ENCODE measurements at regions not wholly inside any gene's neighbourhood (a gene's known extent, or its start where the extent isn't known, plus 50 kb on each side); places are given as distances from the start of the nearest gene placed in this dataset.

DNA sequence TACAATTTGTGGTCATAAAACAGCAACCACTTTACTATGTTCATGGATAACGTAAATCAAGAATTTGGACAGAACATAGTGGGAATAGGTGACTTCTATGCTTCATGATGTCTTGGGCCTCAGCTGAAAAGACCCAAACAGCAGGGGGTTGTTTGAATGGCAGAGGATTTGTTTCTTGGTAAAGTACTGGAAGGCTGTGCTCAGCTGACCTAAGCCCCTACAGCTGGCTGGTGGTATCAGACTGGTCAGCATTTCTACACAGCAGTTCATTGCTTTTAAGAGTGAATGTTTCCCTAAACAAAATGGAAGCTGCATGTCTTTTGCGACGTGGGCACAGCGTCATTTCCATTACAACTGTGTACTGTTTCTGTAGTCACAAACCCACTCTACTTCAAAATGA is 148.5 kb upstream of the DEFB112 start:
- TF ChIP-seq, protein P1, sequence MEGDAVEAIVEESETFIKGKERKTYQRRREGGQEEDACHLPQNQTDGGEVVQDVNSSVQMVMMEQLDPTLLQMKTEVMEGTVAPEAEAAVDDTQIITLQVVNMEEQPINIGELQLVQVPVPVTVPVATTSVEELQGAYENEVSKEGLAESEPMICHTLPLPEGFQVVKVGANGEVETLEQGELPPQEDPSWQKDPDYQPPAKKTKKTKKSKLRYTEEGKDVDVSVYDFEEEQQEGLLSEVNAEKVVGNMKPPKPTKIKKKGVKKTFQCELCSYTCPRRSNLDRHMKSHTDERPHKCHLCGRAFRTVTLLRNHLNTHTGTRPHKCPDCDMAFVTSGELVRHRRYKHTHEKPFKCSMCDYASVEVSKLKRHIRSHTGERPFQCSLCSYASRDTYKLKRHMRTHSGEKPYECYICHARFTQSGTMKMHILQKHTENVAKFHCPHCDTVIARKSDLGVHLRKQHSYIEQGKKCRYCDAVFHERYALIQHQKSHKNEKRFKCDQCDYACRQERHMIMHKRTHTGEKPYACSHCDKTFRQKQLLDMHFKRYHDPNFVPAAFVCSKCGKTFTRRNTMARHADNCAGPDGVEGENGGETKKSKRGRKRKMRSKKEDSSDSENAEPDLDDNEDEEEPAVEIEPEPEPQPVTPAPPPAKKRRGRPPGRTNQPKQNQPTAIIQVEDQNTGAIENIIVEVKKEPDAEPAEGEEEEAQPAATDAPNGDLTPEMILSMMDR (IDR thresholded peaks at IDR 0.05) = no peak
- TF ChIP-seq POLR2A (IDR thresholded peaks at IDR 0.05) = no peak

Data from esophagus squamous epithelium (tissue), 4 donors.